Caco-2 (cell line): ENCODE measurements at regions not wholly inside any gene's neighbourhood (a gene's known extent, or its start where the extent isn't known, plus 50 kb on each side); places are given as distances from the start of the nearest gene placed in this dataset.

ENCODE experiments used
- BruUV-seq: library from RNA; stranded (reverse); fragments of 400-500 nt; replicated peaks from 2 replicates; lab custom pipeline; 2021; lab: Mats Ljungman, UMichigan
- CTCF ChIA-PET: fragments of 300-600 bp; sonication (Branson Sonifier 250); formaldehyde crosslinking; loops from one replicate; lab custom pipeline; 2022; ENCODE audit warnings: antibody characterized with exemption; lab: Charles Lee
- POLR2A ChIA-PET: fragments of 300-600 bp; sonication (Branson Sonifier 250); formaldehyde crosslinking; loops from one replicate; lab custom pipeline; 2022; ENCODE audit warnings: antibody characterized with exemption; lab: Charles Lee
- DNase-seq, 2 experiments: peaks; one replicate each; pipeline versions ENCODE4 v3.0.0 to v3.0.0-alpha.2; 2020 to 2022
- H3K27me3 ChIP-seq: replicated peaks from 2 replicates; pipeline ENCODE4 v1.6.0; 2011; ENCODE audit warnings: low read length; ENCODE audit not compliant: control insufficient read depth, insufficient read depth
- H3K36me3 ChIP-seq: 2 replicates; pipeline ENCODE4 v1.5.1; 2011; ENCODE audit warnings: low read length; ENCODE audit not compliant: control insufficient read depth, insufficient read depth
- H3K4me1 ChIP-seq: fragments of 250-450 bp; sonication (Bioruptor Pico); 2 replicates; pipeline ENCODE4 v1.5.1; 2020; ENCODE audit warnings: mild to moderate bottlenecking
- H3K4me3 ChIP-seq: 2 replicates; pipeline ENCODE4 v1.5.1; 2011; ENCODE audit warnings: low read depth, mild to moderate bottlenecking, control low read depth, low read length
- H3K9me3 ChIP-seq: fragments of 250-450 bp; sonication (Bioruptor Pico); 2 replicates; pipeline ENCODE4 v1.5.1; 2020; ENCODE audit warnings: mild to moderate bottlenecking, moderate library complexity
- H3K27ac Mint-ChIP-seq: one replicate; pipeline ENCODE4 v1.8.0; 2022; ENCODE audit warnings: mixed read lengths; ENCODE audit not compliant: unreplicated experiment
- H3K27me3 Mint-ChIP-seq: one replicate; pipeline ENCODE4 v1.8.0; 2022; ENCODE audit warnings: mixed read lengths; ENCODE audit not compliant: insufficient read depth, unreplicated experiment
- H3K36me3 Mint-ChIP-seq: one replicate; pipeline ENCODE4 v1.8.0; 2022; ENCODE audit warnings: mild to moderate bottlenecking, mixed read lengths; ENCODE audit not compliant: insufficient read depth, unreplicated experiment
- H3K4me1 Mint-ChIP-seq: one replicate; pipeline ENCODE4 v1.8.0; 2022; ENCODE audit warnings: low read depth, mixed read lengths; ENCODE audit not compliant: unreplicated experiment
- H3K4me3 Mint-ChIP-seq: one replicate; pipeline ENCODE4 v1.8.0; 2022; ENCODE audit warnings: mild to moderate bottlenecking, moderate library complexity, mixed read lengths; ENCODE audit not compliant: unreplicated experiment
- H3K9me3 Mint-ChIP-seq: one replicate; pipeline ENCODE4 v1.8.0; 2022; ENCODE audit warnings: mixed read lengths; ENCODE audit not compliant: unreplicated experiment
- CTCF ChIP-seq, 2 experiments: fragments of 200-600 bp in 1 of 2; IDR thresholded peaks; 1 replicate in 1 of 2; 2 replicates in 1 of 2; pipeline versions ENCODE4 v1.5.1 to v1.8.0; 2011 to 2022; ENCODE audit warnings: antibody characterized with exemption in 1 of 2, control low read depth in 1 of 2, inconsistent platforms in 1 of 2, low read depth in 1 of 2, low read length in 1 of 2, mild to moderate bottlenecking in 1 of 2, moderate library complexity in 1 of 2; ENCODE audit not compliant: insufficient read depth in 1 of 2, severe bottlenecking in 1 of 2, unreplicated experiment in 1 of 2
- intact Hi-C: fragments of 100-400 bp; cut with micrococcal nuclease; formaldehyde crosslinking; loops from one replicate; pipeline ENCODE4 v1.10.0; 2022; ENCODE audit not compliant: unreplicated experiment

GRCh38 chrX:57204306-57204705 is 67.1 kb upstream of the SPIN2A start:
- ChIA-PET POLR2A (no interaction called here), CTCF (no interaction called here)
- Histone ChIP-seq H3K4me3 (no peak overlapping the region), H3K4me1 (no peaks in the 10 kb centered on the region), H3K9me3 (no peaks in the 10 kb centered on the region), H3K27me3 (no peaks in the 10 kb centered on the region), H3K36me3 (no peaks in the 10 kb centered on the region)
- Mint-ChIP-seq H3K4me1 (no peaks in the 10 kb centered on the region), H3K27me3 (no peaks in the 10 kb centered on the region), H3K4me3 (no peak overlapping the region), H3K36me3 (no peaks in the 10 kb centered on the region), H3K27ac (no peak overlapping the region), H3K9me3 (no peaks in the 10 kb centered on the region)
- DNase-seq: no peak
- intact Hi-C loops: no loop called here
- no peak for TF ChIP-seq CTCF (IDR thresholded peaks at IDR 0.05; ENCODE audit: insufficient read depth in 1 of 2, low read depth in 1 of 2, low read length in 1 of 2, severe bottlenecking in 1 of 2, unreplicated experiment in 1 of 2)
- no TSS peak for BruUV-seq

GRCh38 chrX:57211906-57212305 is 74.6 kb upstream of the FAAH2 start:
- no peaks in the 10 kb centered on the region for H3K4me1 ChIP-seq
- intact Hi-C loops: no loop called here
- no peak overlapping the region for H3K27ac Mint-ChIP-seq
- no peaks in the 10 kb centered on the region for H3K27me3 ChIP-seq
- no peaks in the 10 kb centered on the region for H3K9me3 Mint-ChIP-seq
- H3K36me3 ChIP-seq: no peaks in the 10 kb centered on the region
- no TSS peak for BruUV-seq
- no peak overlapping the region for H3K4me3 ChIP-seq
- H3K4me3 Mint-ChIP-seq: no peak overlapping the region
- H3K9me3 ChIP-seq: no peaks in the 10 kb centered on the region
- CTCF ChIA-PET: no interaction called here
- no peaks in the 10 kb centered on the region for H3K36me3 Mint-ChIP-seq
- no peaks in the 10 kb centered on the region for H3K4me1 Mint-ChIP-seq
- no peaks in the 10 kb centered on the region for H3K27me3 Mint-ChIP-seq
- TF ChIP-seq CTCF (IDR thresholded peaks at IDR 0.05; ENCODE audit: insufficient read depth in 1 of 2, low read depth in 1 of 2, low read length in 1 of 2, severe bottlenecking in 1 of 2, unreplicated experiment in 1 of 2): peak in 1 of 2 experiments; percentile 6
- POLR2A ChIA-PET: no interaction called here
- DNase-seq: no peak

- POLR2A ChIA-PET: no interaction called here
- Histone ChIP-seq H3K4me3 (no peak overlapping the region), H3K36me3 (no peaks in the 10 kb centered on the region), H3K4me1 (no peaks in the 10 kb centered on the region), H3K27me3 (no peaks in the 10 kb centered on the region), H3K9me3 (no peaks in the 10 kb centered on the region)
- H3K9me3 Mint-ChIP-seq: peaks cover 10% of the 10 kb centered on the region
- H3K27ac Mint-ChIP-seq: no peak overlapping the region
- no TSS peak for BruUV-seq
- no peaks in the 10 kb centered on the region for H3K36me3 Mint-ChIP-seq
- no peak overlapping the region for H3K4me3 Mint-ChIP-seq
- no peaks in the 10 kb centered on the region for H3K27me3 Mint-ChIP-seq
- no peak for DNase-seq
- intact Hi-C loops: no loop called here
- no peak for TF ChIP-seq CTCF (IDR thresholded peaks at IDR 0.05; ENCODE audit: insufficient read depth in 1 of 2, low read depth in 1 of 2, low read length in 1 of 2, severe bottlenecking in 1 of 2, unreplicated experiment in 1 of 2)
- no peaks in the 10 kb centered on the region for H3K4me1 Mint-ChIP-seq
- CTCF ChIA-PET: no interaction called here
These were observed 58.8 kb upstream of the FAAH2 start for GRCh38 chrX:57227691-57228090.
